ENCODE measurements at regions not wholly inside any gene's neighbourhood (a gene's known extent, or its start where the extent isn't known, plus 50 kb on each side); places are given as distances from the start of the nearest gene placed in this dataset.

- H3K9me3 Mint-ChIP-seq, result peaks cover 11 to 17% of the 10 kb centered on the region in 2 experiments
- peak; percentile 42 for DNase-seq
- Histone ChIP-seq H2BK12ac (ENCODE audit: insufficient read length, low read depth, low read length) (no peak overlapping the region), H2AFZ (ENCODE audit: low read length) (no peak overlapping the region), H3K14ac (ENCODE audit: insufficient read depth, low read length) (no peak overlapping the region), H3K79me1 (ENCODE audit: insufficient read depth, low read depth, low read length, poor library complexity, severe bottlenecking) (no peaks in the 10 kb centered on the region), H4K8ac (replicated peaks; ENCODE audit: insufficient read length, low read depth, low read length) (no peak overlapping the region), H2AK5ac (ENCODE audit: insufficient read length, low read length) (no peak overlapping the region), H3K4me1 (ENCODE audit: insufficient read depth, low read length) (no peaks in the 10 kb centered on the region; the same call in 1 of the 2 replicates), H4K20me1 (ENCODE audit: control insufficient read depth, insufficient read depth, insufficient read length) (no peaks in the 10 kb centered on the region), H2BK20ac (ENCODE audit: low read depth, low read length, poor library complexity, severe bottlenecking) (no peak overlapping the region), H3K4ac (ENCODE audit: low read depth, low read length) (no peak overlapping the region), H3K23ac (ENCODE audit: insufficient read length, low read depth, low read length) (no peak overlapping the region), H3K9ac (ENCODE audit: extremely low read depth, insufficient read length, low read length) (no peak overlapping the region), H3K23me2 (ENCODE audit: insufficient read length, low read depth, low read length, poor library complexity, severe bottlenecking) (no peaks in the 10 kb centered on the region), H2BK5ac (ENCODE audit: insufficient read length, low read length) (no peak overlapping the region), H2BK15ac (ENCODE audit: low read depth, low read length) (no peak overlapping the region), H3K4me2 (ENCODE audit: insufficient read depth, insufficient read length, low read length) (no peak overlapping the region), H2BK120ac (ENCODE audit: low read depth, low read length, poor library complexity, severe bottlenecking) (no peak overlapping the region), H3K56ac (ENCODE audit: insufficient read length, low read depth, low read length) (no peak overlapping the region), H3K27ac (ENCODE audit: insufficient read length, low read depth, low read length) (no peak overlapping the region), H4K5ac (ENCODE audit: insufficient read length, low read depth, low read length) (no peak overlapping the region), H3K9me3 (ENCODE audit: control insufficient read depth, low read depth, low read length) (no peaks in the 10 kb centered on the region), H3K27me3 (ENCODE audit: insufficient read depth, low read length) (no peaks in the 10 kb centered on the region; the same call in 1 of the 2 replicates), H3T11ph (ENCODE audit: low read length) (no peak overlapping the region), H3K18ac (ENCODE audit: insufficient read length, low read depth, low read length) (no peak overlapping the region), H4K91ac (ENCODE audit: insufficient read length, low read depth, low read length) (no peak overlapping the region), H3K79me2 (ENCODE audit: insufficient read depth, low read length) (no peaks in the 10 kb centered on the region)
- no peak overlapping the region for H3K27ac Mint-ChIP-seq
- no peak overlapping the region for H3K4me3 Mint-ChIP-seq
- TF ChIP-seq, protein P1, sequence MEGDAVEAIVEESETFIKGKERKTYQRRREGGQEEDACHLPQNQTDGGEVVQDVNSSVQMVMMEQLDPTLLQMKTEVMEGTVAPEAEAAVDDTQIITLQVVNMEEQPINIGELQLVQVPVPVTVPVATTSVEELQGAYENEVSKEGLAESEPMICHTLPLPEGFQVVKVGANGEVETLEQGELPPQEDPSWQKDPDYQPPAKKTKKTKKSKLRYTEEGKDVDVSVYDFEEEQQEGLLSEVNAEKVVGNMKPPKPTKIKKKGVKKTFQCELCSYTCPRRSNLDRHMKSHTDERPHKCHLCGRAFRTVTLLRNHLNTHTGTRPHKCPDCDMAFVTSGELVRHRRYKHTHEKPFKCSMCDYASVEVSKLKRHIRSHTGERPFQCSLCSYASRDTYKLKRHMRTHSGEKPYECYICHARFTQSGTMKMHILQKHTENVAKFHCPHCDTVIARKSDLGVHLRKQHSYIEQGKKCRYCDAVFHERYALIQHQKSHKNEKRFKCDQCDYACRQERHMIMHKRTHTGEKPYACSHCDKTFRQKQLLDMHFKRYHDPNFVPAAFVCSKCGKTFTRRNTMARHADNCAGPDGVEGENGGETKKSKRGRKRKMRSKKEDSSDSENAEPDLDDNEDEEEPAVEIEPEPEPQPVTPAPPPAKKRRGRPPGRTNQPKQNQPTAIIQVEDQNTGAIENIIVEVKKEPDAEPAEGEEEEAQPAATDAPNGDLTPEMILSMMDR (conservative IDR thresholded peaks at IDR 0.05), result no peak
- H3K27me3 Mint-ChIP-seq (ENCODE audit: low read depth), result peaks cover 79% of the 10 kb centered on the region
- peaks cover 18 to 25% of the 10 kb centered on the region in 2 experiments for H3K4me1 Mint-ChIP-seq
- H3K36me3 Mint-ChIP-seq (ENCODE audit: insufficient read depth in 1 of 3, low read depth in 3 of 3), result peaks cover 0 to 9% (median 6%) of the 10 kb centered on the region in 3 experiments; a peak in 4 of 7 replicates
- no CpG with 5 or more reads among the region's 10 CpGs for WGBS (ENCODE audit: extremely low coverage, insufficient read length, low lambda C conversion rate)
These were observed 1644.8 kb downstream of the PCDH9 start for GRCh38 chr13:65585346-65585745.
